ENCODE measurements at regions not wholly inside any gene's neighbourhood (a gene's known extent, or its start where the extent isn't known, plus 50 kb on each side); places are given as distances from the start of the nearest gene placed in this dataset.
A peak's percentile ranks its signal among the peaks of the same experiment; 100 is the strongest.

DNA sequence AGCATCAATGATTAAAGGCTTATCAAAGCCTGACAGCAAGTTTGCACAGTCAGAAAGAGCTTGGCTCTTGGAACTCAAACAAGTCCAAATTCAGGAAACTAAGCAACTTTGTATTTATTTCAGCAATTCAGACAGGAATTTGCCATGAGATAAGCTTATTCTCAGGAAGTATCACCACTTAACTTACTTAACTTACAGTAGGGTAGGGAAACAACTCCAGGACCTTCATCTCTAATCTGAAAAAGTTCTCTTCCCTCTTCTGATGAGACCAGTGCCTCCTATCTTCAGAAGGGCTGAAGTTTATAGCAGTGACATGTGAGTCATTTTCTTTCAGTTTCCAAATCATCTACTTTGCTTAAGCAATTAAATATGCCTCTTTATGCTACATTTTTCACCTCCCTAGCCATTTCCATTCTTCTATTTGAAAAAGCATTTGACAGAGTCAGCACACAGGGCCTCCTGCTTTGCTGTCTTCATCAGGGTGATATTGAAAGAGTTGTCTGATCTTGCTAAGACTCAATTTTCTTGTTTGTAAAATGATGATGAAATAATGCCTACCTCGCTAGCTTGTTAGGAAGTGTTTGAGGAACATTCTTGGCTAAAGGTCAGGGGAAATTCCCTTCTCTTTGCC is 389.5 kb downstream of the RND3 start:
- H2AFZ ChIP-seq (ENCODE audit: insufficient read depth, low read length, poor library complexity): no peak overlapping the region
- no peaks in the 10 kb centered on the region for H3K27me3 ChIP-seq (ENCODE audit: insufficient read depth, low read length)
- H2BK12ac ChIP-seq (ENCODE audit: low read length): no peak overlapping the region
- H4K91ac ChIP-seq (ENCODE audit: low read depth, low read length): no peak overlapping the region
- no peaks in the 10 kb centered on the region for H3K9me3 ChIP-seq (ENCODE audit: insufficient read depth, low read depth, low read length)
- no peak overlapping the region for H3K14ac ChIP-seq (ENCODE audit: low read length)
- H2AK5ac ChIP-seq (ENCODE audit: low read length): no peak overlapping the region
- no peaks in the 10 kb centered on the region for H3K79me2 ChIP-seq (ENCODE audit: control insufficient read depth, insufficient read depth, low read length, poor library complexity)
- no peak overlapping the region for H3K9ac ChIP-seq (ENCODE audit: low read length)
- no CpG with 5 or more reads among the region's 1 CpG for WGBS (ENCODE audit: extremely low coverage, insufficient coverage, insufficient read length)
- H3K4ac ChIP-seq (ENCODE audit: low read depth, low read length): no peak overlapping the region
- H3K36me3 ChIP-seq (ENCODE audit: control insufficient read depth in 1 of 2, insufficient read depth in 2 of 2, low read length in 2 of 2): no peaks in the 10 kb centered on the region
- no peak overlapping the region for H4K12ac ChIP-seq (ENCODE audit: low read depth, low read length)
- no peak overlapping the region for H2BK5ac ChIP-seq (ENCODE audit: low read depth, low read length, poor library complexity)
- peak in 1 of 2 donors; percentile 28 for DNase-seq
- H2BK120ac ChIP-seq (ENCODE audit: insufficient read depth, low read length, poor library complexity): no peak overlapping the region
- H3K79me1 ChIP-seq (ENCODE audit: low read length): no peaks in the 10 kb centered on the region
- H3K23ac ChIP-seq (ENCODE audit: low read length): no peak overlapping the region
- H3K4me1 ChIP-seq (ENCODE audit: control insufficient read depth in 1 of 2, insufficient read depth in 2 of 2, low read length in 2 of 2): no peaks in the 10 kb centered on the region
- no peak overlapping the region for H3K4me3 ChIP-seq (ENCODE audit: low read depth, low read length)
- H3K18ac ChIP-seq (ENCODE audit: low read length): no peak overlapping the region
- no peak overlapping the region for H4K8ac ChIP-seq (ENCODE audit: low read depth, low read length)
- H3K27ac ChIP-seq (ENCODE audit: low read depth, low read length): no peak overlapping the region
- H3K4me2 ChIP-seq (ENCODE audit: low read length): no peak overlapping the region

- Histone ChIP-seq H3K9me3 (ENCODE audit: insufficient read depth, low read depth, low read length) (no peaks in the 10 kb centered on the region), H3K27me3 (ENCODE audit: insufficient read depth, low read length) (no peaks in the 10 kb centered on the region), H2AK5ac (ENCODE audit: low read length) (no peak overlapping the region)
These were observed 390.1 kb downstream of the RND3 start for GRCh38 chr2:150097402-150097801.

GRCh38 chr2:150095361-150096095 is 391.9 kb downstream of the RND3 start:
- WGBS (ENCODE audit: extremely low coverage, insufficient coverage, insufficient read length): no CpG with 5 or more reads among the region's 3 CpGs
- no peak overlapping the region for H4K91ac ChIP-seq (ENCODE audit: low read depth, low read length)
- H4K8ac ChIP-seq (ENCODE audit: low read depth, low read length): no peak overlapping the region

More at GRCh38 chr2:150097402-150097801, 390.1 kb downstream of the RND3 start:
- Histone ChIP-seq H3K27ac (ENCODE audit: low read depth, low read length) (no peak overlapping the region), H3K18ac (ENCODE audit: low read length) (no peak overlapping the region), H3K79me2 (ENCODE audit: control insufficient read depth, insufficient read depth, low read length, poor library complexity) (no peaks in the 10 kb centered on the region), H3K9ac (ENCODE audit: low read length) (no peak overlapping the region), H2BK5ac (ENCODE audit: low read depth, low read length, poor library complexity) (no peak overlapping the region), H3K4me2 (ENCODE audit: low read length) (no peak overlapping the region), H3K14ac (ENCODE audit: low read length) (no peak overlapping the region), H3K4me3 (ENCODE audit: low read depth, low read length) (no peak overlapping the region), H3K79me1 (ENCODE audit: low read length) (no peaks in the 10 kb centered on the region), H4K91ac (ENCODE audit: low read depth, low read length) (no peak overlapping the region), H3K36me3 (ENCODE audit: control insufficient read depth in 1 of 2, insufficient read depth in 2 of 2, low read length in 2 of 2) (no peaks in the 10 kb centered on the region), H2BK120ac (ENCODE audit: insufficient read depth, low read length, poor library complexity) (no peak overlapping the region), H3K4me1 (ENCODE audit: control insufficient read depth in 1 of 2, insufficient read depth in 2 of 2, low read length in 2 of 2) (no peaks in the 10 kb centered on the region), H3K23ac (ENCODE audit: low read length) (no peak overlapping the region), H3K4ac (ENCODE audit: low read depth, low read length) (no peak overlapping the region), H2BK12ac (ENCODE audit: low read length) (no peak overlapping the region), H4K8ac (ENCODE audit: low read depth, low read length) (no peak overlapping the region), H4K12ac (ENCODE audit: low read depth, low read length) (no peak overlapping the region), H2AFZ (ENCODE audit: insufficient read depth, low read length, poor library complexity) (no peak overlapping the region)
- no CpG with 5 or more reads among the region's 3 CpGs for WGBS (ENCODE audit: extremely low coverage, insufficient coverage, insufficient read length)
- no peak for DNase-seq

GRCh38 chr2:150091846-150092245 is 395.6 kb downstream of the RND3 start:
- H3K79me1 ChIP-seq (ENCODE audit: low read length): no peaks in the 10 kb centered on the region
- H2BK12ac ChIP-seq (ENCODE audit: low read length): no peak overlapping the region
- peak overlapping the region; percentile 29 for H2AK5ac ChIP-seq (ENCODE audit: low read length)
- no peak overlapping the region for H3K4me3 ChIP-seq (ENCODE audit: low read depth, low read length)
- no peaks in the 10 kb centered on the region for H3K4me1 ChIP-seq (ENCODE audit: control insufficient read depth in 1 of 2, insufficient read depth in 2 of 2, low read length in 2 of 2)
- no peaks in the 10 kb centered on the region for H3K9me3 ChIP-seq (ENCODE audit: insufficient read depth, low read depth, low read length)
- no peaks in the 10 kb centered on the region for H3K79me2 ChIP-seq (ENCODE audit: control insufficient read depth, insufficient read depth, low read length, poor library complexity)
- no peak overlapping the region for H3K4me2 ChIP-seq (ENCODE audit: low read length)
- no peaks in the 10 kb centered on the region for H3K27me3 ChIP-seq (ENCODE audit: insufficient read depth, low read length)
- H3K27ac ChIP-seq (ENCODE audit: low read depth, low read length): no peak overlapping the region
- no peak for DNase-seq
- H2BK5ac ChIP-seq (ENCODE audit: low read depth, low read length, poor library complexity): no peak overlapping the region
- no peak overlapping the region for H3K23ac ChIP-seq (ENCODE audit: low read length)
- no CpG with 5 or more reads among the region's 4 CpGs for WGBS (ENCODE audit: extremely low coverage, insufficient coverage, insufficient read length)
- H3K9ac ChIP-seq (ENCODE audit: low read length): no peak overlapping the region
- H3K36me3 ChIP-seq (ENCODE audit: control insufficient read depth in 1 of 2, insufficient read depth in 2 of 2, low read length in 2 of 2): no peaks in the 10 kb centered on the region
- no peak overlapping the region for H3K4ac ChIP-seq (ENCODE audit: low read depth, low read length)
- no peak overlapping the region for H3K18ac ChIP-seq (ENCODE audit: low read length)
- no peak overlapping the region for H2BK120ac ChIP-seq (ENCODE audit: insufficient read depth, low read length, poor library complexity)
- H2AFZ ChIP-seq (ENCODE audit: insufficient read depth, low read length, poor library complexity): no peak overlapping the region
- H4K12ac ChIP-seq (ENCODE audit: low read depth, low read length): no peak overlapping the region
- H4K91ac ChIP-seq (ENCODE audit: low read depth, low read length): no peak overlapping the region
- no peak overlapping the region for H4K8ac ChIP-seq (ENCODE audit: low read depth, low read length)
- no peak overlapping the region for H3K14ac ChIP-seq (ENCODE audit: low read length)

More at GRCh38 chr2:150095361-150096095, 391.9 kb downstream of the RND3 start:
- Histone ChIP-seq H3K36me3 (ENCODE audit: control insufficient read depth in 1 of 2, insufficient read depth in 2 of 2, low read length in 2 of 2) (no peaks in the 10 kb centered on the region), H3K9ac (ENCODE audit: low read length) (no peak overlapping the region), H2BK5ac (ENCODE audit: low read depth, low read length, poor library complexity) (no peak overlapping the region), H3K23ac (ENCODE audit: low read length) (no peak overlapping the region), H3K27me3 (ENCODE audit: insufficient read depth, low read length) (no peaks in the 10 kb centered on the region), H3K4me1 (ENCODE audit: control insufficient read depth in 1 of 2, insufficient read depth in 2 of 2, low read length in 2 of 2) (no peaks in the 10 kb centered on the region), H3K4ac (ENCODE audit: low read depth, low read length) (no peak overlapping the region), H2BK12ac (ENCODE audit: low read length) (no peak overlapping the region), H2AFZ (ENCODE audit: insufficient read depth, low read length, poor library complexity) (no peak overlapping the region), H3K4me2 (ENCODE audit: low read length) (no peak overlapping the region), H2BK120ac (ENCODE audit: insufficient read depth, low read length, poor library complexity) (no peak overlapping the region), H3K79me1 (ENCODE audit: low read length) (no peaks in the 10 kb centered on the region), H3K14ac (ENCODE audit: low read length) (no peak overlapping the region), H2AK5ac (ENCODE audit: low read length) (no peak overlapping the region), H4K12ac (ENCODE audit: low read depth, low read length) (no peak overlapping the region), H3K18ac (ENCODE audit: low read length) (no peak overlapping the region), H3K4me3 (ENCODE audit: low read depth, low read length) (no peak overlapping the region), H3K9me3 (ENCODE audit: insufficient read depth, low read depth, low read length) (no peaks in the 10 kb centered on the region), H3K27ac (ENCODE audit: low read depth, low read length) (no peak overlapping the region), H3K79me2 (ENCODE audit: control insufficient read depth, insufficient read depth, low read length, poor library complexity) (no peaks in the 10 kb centered on the region)
- no peak for DNase-seq
